ENCODE measurements at regions not wholly inside any gene's neighbourhood (a gene's known extent, or its start where the extent isn't known, plus 50 kb on each side); places are given as distances from the start of the nearest gene placed in this dataset.

- H3K27ac ChIP-seq (replicated peaks): no peak overlapping the region
- no peak overlapping the region for H3K4me3 ChIP-seq (replicated peaks; ENCODE audit: insufficient read depth, low read length)
- no peaks in the 10 kb centered on the region for H3K27me3 ChIP-seq (ENCODE audit: insufficient read depth, poor library complexity, severe bottlenecking)
- TF ChIP-seq POLR2AphosphoS5 (IDR thresholded peaks at IDR 0.05; ENCODE audit: low read depth) (no peak), GABPA (IDR thresholded peaks at IDR 0.05; ENCODE audit: low read depth) (no peak), SPI1 (IDR thresholded peaks at IDR 0.05; ENCODE audit: borderline replicate concordance, low read depth) (no peak), REST (IDR thresholded peaks at IDR 0.05; ENCODE audit: insufficient replicate concordance, low read depth) (no peak), CTCF (IDR thresholded peaks at IDR 0.05; ENCODE audit: insufficient read depth, low read length) (no peak)
- DNase-seq (ENCODE audit: low read depth in 1 of 2, low spot score in 1 of 2): no peak
These were observed 296.1 kb downstream of the TENT5A start for GRCh38 chr6:81456416-81456815.

DNA sequence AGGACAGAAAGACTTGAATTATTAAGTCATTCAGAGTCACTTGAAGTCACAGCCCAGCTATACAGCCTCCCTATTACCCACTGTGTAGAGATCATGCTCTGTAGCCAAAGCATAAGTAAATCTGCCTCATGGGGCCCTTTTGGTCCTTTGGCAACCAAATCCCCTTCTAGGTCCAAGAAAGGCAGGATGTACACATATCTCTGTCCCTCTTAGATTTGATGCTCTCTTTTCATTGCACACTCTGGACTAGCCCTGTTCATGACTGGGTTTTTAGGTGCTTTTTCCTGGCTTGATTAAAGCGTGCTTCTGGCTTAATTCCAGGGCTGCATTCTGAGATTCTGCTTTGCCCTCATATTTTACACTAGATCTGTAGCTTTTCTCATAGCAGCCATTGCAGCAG is 296.8 kb downstream of the TENT5A start:
- H3K27me3 ChIP-seq (ENCODE audit: insufficient read depth, poor library complexity, severe bottlenecking): no peaks in the 10 kb centered on the region
- no peak overlapping the region for H3K27ac ChIP-seq (replicated peaks)
- H3K4me3 ChIP-seq (replicated peaks; ENCODE audit: insufficient read depth, low read length): no peak overlapping the region
- no peak for DNase-seq (ENCODE audit: low read depth in 1 of 2, low spot score in 1 of 2)
- TF ChIP-seq CTCF (IDR thresholded peaks at IDR 0.05; ENCODE audit: insufficient read depth, low read length) (no peak), GABPA (IDR thresholded peaks at IDR 0.05; ENCODE audit: low read depth) (no peak), SPI1 (IDR thresholded peaks at IDR 0.05; ENCODE audit: borderline replicate concordance, low read depth) (no peak), REST (IDR thresholded peaks at IDR 0.05; ENCODE audit: insufficient replicate concordance, low read depth) (no peak), POLR2AphosphoS5 (IDR thresholded peaks at IDR 0.05; ENCODE audit: low read depth) (no peak)

- H3K4me3 ChIP-seq (replicated peaks; ENCODE audit: insufficient read depth, low read length): no peak overlapping the region
- H3K27me3 ChIP-seq (ENCODE audit: insufficient read depth, poor library complexity, severe bottlenecking): no peaks in the 10 kb centered on the region
- TF ChIP-seq GABPA (IDR thresholded peaks at IDR 0.05; ENCODE audit: low read depth): no peak
- no peak for TF ChIP-seq REST (IDR thresholded peaks at IDR 0.05; ENCODE audit: insufficient replicate concordance, low read depth)
- TF ChIP-seq SPI1 (IDR thresholded peaks at IDR 0.05; ENCODE audit: borderline replicate concordance, low read depth): no peak
- no peak for TF ChIP-seq CTCF (IDR thresholded peaks at IDR 0.05; ENCODE audit: insufficient read depth, low read length)
- TF ChIP-seq POLR2AphosphoS5 (IDR thresholded peaks at IDR 0.05; ENCODE audit: low read depth): no peak
- no peak for DNase-seq (ENCODE audit: low read depth in 1 of 2, low spot score in 1 of 2)
- no peak overlapping the region for H3K27ac ChIP-seq (replicated peaks)
These were observed 300.7 kb downstream of the TENT5A start for GRCh38 chr6:81451787-81452186.

Measured in HL-60 (cell line).